Stimulated activated CD4-positive, alpha-beta T cell treated with anti-CD3 and anti-CD28 coated beads, Interleukin-15, amount 100 ng/mL, for 24 hours (primary cell): ENCODE measurements at regions not wholly inside any gene's neighbourhood (a gene's known extent, or its start where the extent isn't known, plus 50 kb on each side); places are given as distances from the start of the nearest gene placed in this dataset.

Experiments
- DNase-seq: peaks from one replicate; pipeline ENCODE4 v3.0.0-alpha.2; 2020

DNA sequence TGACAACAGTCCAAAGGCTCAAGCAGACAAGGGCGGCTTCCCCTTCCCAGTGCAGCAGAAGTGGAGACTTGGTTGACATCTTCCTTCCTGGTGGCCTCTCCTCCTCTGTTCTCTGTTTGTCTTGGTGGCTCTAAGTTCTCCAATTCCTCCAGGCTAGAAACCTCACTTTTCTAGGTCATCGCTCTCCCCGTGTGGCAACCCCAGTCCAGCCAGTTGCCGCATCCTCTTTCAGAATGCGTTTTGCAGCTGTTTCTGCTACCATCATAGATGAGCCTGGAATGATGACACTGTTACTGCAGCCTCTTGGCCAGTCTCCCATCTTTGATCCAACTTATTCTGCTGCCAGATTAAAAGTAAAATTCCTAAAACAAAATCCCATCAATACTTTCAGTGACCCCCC lies 201.5 kb downstream of the TRIM29 start:
- DNase-seq, result no peak

DNA sequence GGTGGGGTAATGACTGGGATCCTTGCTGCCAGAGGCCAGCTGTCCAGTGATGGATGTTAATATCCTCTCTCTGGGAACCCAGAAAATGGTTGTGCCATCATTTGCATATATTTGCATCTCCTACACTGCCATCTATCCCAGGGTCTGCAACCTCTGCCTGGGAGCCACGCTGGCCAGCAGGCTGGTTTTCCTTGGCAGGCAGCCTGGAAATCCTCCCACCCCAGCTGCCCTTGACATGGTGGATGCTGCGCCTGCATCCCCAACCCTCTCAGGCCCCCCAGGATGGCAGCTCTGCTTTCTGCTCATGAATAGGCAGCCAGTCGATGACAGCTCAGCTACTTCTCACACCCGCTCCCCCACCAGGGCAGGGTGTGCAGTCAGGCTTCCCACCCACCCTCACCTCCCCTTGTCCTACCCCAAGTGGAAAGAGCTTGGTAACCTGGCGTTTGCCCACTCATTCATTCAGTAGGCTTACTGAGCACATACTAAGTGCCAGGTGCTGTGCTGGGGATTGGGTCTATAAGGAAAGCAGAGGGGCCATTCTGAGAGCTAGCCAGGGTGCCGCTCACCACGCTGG lies 202.5 kb downstream of the TRIM29 start:
- no peak for DNase-seq

DNA sequence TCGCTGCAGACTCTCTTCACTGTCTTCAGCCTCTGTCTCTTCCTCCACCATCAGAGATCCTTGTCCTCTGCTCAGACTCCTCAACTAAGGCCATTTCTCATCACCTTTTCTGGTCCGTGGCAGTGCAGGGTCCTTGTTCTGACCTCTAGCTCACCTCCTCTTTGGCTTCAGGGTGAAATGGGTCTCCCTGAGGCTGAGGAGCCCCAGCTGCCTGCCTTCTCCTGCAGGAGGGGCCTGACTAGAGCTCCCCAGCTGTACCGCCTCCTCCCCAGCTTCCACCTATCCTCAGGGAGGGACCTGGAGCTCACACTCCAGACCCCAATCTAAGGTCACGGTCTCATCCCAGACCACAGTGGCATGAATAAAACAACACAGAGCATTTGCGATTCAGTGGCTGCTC lies 203.0 kb downstream of the TRIM29 start:
- no peak for DNase-seq

DNA sequence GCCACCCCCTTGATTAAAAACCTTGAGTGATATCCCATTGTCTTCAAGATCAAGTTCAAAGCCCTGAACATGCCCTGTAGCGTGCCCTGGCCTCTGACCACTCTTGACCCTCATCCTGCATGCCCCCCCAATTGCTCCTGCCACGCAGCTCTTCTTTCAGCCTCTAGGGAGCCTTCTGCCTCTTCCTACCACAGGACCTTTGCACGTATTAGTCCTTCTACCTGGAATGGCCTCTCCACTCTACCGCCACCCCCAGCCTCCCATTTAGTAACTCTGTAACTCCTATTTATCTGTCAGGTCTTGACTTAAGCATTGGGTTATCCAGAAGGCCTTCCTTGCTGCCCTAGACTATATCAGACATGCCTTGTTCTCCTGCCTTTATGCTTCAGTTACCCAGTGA lies 203.6 kb downstream of the TRIM29 start:
- no peak for DNase-seq

DNA sequence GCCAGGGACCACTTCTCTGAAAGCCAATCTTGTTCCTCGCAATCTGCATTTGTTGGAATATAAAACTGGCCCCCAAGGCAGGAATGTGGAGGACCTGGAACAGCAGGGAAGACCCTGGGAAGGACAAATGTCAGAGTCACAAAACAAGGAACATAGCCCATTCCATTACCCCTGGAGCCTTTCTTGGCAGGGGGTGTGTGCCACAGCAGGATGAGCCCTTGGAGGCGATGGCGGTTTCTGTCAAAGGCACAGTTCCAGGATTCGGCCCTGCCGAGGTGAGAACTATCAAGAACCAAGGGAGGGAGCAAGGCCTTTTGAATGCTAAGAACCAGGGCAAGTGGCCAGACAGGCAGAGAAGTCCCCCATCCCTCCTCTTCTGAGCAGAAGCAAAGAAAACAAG lies 204.3 kb downstream of the TRIM29 start:
- DNase-seq, result no peak

DNA sequence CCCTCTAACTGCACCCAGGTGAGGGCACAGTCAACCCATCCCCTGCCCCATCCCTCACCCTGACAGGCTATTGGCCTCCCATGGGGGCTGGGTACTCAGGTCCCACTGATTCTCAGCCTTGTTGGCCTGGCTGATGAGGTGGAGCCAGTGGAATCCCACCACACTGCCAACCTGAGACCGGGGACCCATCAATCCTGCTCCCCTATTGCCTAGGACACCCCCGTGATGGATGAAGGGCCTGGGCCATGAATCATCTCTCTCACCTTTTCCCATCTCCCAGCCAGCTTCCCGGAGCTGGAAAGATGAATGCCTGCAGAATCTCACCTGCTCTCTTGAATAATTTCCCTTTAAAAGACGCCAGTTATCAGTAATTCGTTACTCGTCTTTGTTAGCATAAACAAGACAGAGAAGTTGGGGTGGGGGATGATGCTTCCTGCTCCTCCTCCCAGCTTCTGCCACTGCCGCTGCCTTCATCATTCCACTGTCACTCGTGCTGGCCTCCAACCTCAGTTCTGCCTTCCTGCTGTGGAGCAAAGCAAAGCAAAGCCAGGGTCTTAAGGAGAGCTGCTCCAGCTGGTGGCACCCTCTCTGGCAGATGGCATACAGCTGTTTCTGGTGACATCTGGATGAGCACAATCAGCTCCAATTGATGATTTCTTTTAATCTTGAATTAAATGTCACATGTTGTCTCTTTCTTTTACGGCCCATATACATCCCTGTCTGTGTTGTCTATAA lies 204.0 kb upstream of the NECTIN1 start:
- no peak for DNase-seq

DNA sequence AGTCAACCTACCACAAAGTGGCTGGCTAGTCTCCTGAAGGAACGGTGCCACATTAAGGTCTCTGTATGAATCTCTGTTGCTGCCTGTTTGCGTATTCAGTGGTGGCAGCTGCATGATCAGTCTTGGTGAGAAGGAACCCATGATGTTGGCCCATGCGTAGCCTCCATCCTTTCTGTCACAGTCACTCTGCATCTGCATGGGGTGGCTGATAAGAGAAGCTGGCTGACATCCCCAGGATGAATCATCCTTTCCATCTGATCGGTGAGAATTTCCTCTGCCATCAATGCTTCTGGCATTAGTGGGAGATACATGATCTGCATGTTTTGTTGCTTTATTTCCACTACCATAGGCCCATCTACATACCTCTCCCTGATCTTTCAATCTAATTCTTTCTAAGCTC lies 199.0 kb upstream of the NECTIN1 start:
- no peak for DNase-seq

DNA sequence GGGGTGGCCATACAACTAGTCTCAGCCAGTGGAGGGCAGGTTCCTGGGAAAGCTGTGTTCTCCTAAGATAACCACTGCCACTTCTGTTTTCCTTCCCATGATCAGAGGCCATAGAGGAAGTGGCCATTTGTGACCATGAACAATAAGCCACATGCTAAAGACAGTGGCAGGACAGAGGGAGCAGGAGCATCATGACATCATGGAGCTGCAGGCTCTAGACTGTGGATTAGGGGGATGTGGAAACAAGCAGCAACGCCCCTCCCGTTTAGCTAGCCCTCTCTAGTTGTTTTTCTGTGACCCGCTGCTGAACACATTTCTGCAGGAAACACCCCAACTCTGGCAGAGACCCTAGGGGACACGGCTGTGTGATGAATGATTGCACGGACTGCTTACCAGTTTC lies 195.0 kb upstream of the NECTIN1 start:
- no peak for DNase-seq

DNA sequence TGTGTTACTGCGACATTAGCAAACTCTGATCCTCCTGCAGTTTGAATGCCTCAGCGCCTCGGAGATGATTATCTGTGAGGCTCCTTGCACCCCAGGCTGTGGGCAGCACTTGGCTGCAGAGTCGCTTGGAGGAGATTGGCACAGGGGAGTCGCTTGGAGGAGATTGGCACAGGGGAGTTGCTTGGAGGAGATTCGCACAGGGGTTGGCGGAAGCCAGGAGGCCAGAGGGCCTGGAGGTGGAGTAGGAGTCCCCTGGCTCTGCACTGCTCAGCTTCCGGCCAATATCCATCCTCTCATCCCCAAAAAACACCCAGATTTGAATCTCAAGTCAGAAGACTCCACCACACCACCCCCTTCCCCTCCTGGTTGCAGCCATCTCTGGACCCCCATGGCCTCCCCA lies 192.6 kb upstream of the NECTIN1 start:
- no peak for DNase-seq

DNA sequence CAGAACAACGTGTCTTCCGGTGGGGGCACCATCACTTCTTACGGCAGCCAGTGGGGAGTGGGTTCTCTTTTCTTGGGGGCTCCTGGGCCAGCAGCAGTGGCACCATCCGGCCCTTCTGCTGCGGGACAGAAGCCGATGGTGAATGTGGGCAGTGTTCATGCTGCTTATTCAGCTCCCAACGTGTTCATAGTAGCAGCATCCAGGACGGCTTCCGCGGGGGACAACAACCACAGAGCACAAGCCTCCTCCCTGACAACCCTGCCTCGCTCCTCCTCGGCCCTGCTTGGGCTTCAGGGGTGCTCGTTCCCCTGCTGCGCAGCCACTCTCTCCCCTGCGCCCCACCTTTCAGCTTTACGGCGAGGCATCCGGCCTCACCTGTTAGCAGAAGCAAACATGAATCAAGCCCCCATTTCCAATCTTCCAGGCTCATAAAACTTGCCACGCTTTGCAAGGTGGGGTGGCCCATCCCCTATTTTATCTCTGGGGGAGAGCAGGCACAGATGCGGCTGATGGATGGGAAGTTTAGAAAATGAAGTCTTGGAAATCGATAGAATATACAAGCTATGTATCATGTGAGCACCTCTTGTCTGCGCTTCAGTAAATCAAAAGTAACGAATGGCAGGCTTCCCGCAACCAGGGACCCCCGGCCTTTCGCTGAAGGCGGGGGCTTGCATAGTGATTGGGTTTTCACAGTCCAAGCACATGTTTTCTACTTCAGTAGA lies 191.8 kb upstream of the NECTIN1 start:
- no peak for DNase-seq

DNA sequence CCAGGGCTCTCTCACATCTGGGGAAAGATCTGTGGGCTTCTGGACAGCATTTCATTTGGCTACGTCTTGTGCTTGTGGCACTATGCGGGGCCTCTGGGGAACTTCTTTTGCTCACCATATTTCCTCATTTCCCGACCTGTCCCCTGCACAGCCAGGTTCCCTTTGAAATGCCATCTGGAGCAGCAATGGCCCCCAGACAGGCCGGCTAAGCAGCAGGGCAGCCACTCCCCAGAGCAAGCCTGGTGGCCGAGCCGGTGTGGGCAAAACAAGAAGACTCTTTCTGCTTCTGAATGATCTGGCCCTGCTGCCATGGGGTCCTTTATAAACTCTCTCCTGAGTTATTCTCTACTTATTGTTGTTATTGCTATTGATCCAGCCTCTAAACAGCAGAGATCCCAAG lies 190.7 kb upstream of the NECTIN1 start:
- DNase-seq, result no peak

DNA sequence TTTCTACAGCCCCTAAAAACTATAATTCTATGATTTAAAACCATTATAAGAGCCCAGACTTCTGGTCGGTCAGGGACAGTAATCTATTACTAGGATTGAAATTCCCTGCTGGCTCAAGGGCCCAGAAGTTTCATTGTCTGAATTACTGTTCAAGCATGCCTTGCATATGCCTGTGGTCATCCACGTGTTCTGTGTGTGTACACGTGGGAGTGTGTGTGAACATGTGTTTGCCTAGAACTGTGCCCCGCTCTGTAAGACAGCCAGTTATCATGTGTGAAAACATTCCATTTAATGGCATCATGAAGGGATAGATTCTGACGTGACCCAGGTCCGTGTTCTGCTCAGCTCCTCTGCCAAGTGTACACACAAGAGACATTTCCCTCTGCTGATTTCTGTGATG lies 189.3 kb upstream of the NECTIN1 start:
- no peak for DNase-seq

DNA sequence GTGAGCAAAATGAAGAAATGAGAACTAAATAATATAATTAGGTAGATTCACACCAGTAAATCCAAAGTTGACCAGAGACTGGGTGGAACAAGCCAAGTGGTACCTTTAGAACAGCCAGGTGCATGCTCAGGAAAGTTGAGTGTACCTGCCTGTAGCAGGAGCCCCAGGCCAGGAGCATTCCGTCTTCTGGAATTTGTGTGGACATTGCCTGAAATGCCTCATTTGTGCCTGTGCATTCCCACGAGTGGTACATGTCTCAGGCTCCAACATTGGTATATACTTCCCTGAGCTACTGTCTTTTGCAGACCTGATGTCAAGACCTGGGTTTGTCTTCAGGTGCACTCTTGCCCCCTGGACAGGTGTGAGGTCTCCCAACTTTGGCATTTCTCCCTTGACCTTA lies 187.6 kb upstream of the NECTIN1 start:
- DNase-seq, result no peak

DNA sequence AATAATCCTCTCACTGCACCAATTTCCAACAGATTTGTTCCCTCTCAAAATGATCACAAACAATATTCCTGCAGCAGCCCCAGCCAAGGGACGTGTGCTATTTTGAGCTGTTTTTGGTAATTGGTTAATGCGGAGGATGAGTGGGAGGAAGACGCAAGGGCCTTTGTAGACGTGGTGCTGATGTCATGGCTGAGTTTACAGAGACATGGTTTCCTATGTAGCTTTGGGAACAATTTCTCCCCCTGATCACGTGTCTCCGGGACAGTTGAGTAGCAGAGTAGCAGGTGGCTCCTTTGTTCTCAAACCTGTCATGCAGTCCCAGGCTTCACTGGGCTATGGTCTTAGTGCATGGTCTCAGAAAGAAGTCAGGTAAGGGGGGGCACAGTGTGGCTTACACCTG lies 183.2 kb upstream of the NECTIN1 start:
- no peak for DNase-seq

DNA sequence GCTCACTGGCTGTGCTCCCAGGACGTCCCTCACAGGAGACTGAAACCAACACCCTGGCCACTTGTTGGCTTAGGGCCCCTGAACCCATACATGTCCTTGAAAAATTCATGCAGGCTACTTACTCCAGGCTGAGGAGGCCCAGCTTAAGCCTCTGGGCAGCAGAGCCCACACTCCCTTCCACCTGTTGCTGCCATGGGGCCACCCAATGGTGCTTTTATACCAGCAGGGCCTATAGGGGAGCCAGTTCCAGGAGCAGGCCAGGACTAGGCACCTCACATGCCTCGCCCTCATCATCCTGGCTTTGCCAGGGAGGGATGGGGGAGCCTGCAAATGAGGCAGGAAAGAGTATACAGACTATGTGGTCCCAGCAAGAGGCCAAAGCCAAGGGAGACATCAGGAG lies 181.7 kb upstream of the NECTIN1 start:
- no peak for DNase-seq

DNA sequence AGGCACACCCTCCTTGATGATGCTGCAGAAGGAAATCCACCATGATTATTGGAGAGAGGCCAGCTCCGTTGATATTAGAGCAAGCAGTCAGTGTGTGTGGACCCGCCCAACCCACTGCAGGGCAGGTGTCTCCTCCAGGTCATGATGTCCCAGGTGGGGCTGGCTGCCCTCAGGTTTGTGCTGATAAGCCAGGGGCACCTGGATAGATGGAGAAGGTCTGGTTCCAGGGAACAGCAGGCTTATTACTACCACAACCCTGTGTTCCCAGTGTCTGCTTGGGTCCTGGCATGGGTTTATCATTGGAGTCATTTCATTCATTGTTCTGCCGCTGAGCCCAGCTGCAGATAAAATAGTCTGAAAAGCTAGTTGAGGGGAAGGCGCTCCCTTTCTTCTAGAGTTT lies 181.1 kb upstream of the NECTIN1 start:
- no peak for DNase-seq

DNA sequence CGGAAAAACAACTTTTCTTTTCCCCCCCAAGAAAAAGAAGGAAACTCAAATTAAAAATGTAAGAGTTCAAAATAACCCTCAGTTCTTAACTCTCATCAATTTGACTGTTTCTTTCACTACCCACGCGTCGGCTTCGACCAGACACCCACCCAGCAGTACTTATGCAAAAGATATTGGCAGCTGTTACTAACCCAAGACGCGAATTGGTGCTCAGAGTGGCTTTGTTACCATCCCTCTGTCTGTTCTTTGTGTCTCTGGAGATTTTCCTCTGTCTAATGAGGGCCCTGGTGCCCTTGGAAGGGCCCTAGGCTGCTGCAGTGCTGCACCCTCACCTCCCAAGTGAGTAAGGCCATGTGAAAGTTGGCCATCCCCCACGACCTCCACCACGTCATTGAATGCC lies 180.5 kb upstream of the NECTIN1 start:
- no peak for DNase-seq

DNA sequence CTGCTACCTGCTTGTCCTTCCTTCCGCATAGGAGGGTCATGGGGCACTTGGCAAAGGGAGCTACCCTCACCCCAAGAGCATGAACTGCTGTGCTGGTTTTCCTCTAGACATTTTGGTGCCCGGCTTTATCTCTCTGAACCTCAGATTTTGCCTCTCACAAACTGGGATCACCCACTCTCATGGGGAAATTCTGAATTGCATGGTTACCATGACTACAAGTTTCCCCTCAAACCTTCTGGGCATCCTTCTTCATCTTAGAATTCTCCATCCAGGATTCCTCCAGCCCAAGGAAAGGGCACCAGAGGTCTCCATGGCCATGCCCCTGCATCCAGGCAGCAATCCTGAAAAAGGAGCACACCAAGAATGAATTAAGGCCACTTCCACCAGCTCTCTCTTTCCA lies 180.1 kb upstream of the NECTIN1 start:
- DNase-seq, result no peak

DNA sequence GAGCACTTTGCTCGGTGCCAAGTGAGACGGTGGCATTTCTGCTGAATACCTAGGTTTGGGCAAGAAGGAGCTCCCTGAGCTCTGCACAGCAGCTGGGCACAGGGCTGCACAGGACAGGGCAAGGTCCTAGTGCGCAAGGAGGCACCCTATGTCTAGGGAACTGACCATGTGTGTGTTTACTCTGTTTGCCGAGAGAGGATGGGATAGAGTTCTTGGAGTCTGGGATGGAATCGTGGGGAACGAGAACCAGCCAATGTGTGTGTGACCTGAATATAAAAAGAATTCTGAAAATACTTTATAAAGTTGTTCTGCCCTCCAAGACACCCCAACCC lies 179.5 kb upstream of the NECTIN1 start:
- DNase-seq, result no peak

DNA sequence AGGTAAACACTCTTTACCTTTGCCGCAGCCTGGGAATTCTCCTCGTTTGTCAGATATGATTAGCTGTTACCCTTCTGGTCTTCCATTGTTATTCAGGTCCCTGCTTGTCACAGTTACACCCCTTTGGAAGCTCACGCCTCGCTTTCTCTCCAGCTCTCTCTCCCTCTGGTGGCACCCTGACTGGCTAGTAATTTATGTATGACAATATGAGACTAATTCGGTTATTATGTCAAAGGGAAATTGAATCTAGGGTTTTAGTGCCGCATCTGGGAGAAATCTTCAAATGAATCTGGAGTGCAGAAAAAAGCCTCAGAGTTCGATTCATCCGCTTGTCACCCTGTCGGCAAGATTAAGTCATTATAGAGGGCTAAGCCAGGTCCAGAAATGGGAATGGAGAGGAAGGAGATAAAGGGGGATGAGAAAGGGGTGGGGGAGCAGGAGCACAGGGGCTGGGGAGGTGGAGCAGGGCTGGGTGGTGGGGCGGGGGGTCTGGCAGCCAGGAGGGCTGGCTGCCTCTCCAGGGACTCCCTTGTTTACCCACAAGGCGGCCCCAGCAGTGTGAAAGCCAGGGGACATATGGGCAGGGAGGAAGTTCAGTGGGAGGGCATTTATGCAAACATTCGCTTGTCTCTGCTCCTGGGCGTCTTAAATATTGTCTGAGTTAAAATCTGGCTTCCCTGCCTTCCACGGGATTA lies 179.0 kb upstream of the NECTIN1 start:
- DNase-seq, result no peak

DNA sequence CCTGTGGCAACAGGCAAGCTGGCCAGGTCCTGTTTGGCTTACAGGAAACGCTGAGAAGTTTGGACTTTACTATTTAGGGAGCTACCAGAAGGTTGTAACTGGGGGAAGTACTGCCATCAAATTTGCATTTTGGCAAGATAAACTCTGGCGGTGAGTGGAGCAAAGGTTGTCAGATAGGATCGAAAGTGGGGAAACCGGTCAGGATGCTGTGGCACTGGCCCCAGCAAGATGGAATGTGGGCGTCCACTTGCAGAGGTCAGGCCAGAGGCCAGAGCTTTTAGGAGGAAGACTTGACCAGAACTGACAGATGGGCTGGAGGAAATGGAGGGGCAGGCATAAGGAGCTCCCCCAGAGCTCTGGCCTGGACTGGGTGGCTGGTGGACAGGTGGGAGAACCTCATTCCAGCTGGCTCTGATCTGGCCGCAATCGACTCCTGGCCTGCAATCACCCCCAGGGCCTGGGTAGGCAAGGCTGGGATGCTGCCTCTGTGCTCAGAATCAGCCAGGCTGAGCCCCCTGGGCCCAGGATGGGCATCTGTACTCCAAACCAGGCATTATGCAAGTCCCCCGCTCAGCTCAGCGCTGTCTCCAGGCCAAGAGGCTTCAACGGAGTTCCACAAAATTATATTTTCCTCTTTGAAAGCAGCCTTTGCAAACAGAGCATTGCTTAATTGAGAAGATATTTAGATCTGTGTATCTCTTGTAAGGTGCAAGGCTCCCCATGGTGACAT lies 178.3 kb upstream of the NECTIN1 start:
- no peak for DNase-seq

DNA sequence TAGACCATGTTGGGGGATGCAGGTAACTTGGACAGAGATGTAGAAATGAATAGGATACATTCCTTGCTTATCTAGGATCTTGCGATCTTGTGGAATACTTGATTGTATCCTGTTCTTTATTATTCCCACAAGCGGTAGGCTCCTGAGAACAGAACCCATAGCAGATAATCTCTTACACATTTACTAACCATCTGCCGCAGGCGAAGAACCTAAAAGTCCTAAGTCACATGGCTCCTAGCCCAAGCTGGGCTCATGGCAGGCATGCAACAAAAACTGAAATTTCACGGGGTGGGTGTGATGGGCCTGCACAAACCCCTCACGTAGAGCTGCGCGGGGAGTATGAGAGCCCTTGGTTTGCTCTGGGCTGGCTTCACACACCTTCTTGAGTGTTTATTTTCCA lies 177.4 kb upstream of the NECTIN1 start:
- no peak for DNase-seq

DNA sequence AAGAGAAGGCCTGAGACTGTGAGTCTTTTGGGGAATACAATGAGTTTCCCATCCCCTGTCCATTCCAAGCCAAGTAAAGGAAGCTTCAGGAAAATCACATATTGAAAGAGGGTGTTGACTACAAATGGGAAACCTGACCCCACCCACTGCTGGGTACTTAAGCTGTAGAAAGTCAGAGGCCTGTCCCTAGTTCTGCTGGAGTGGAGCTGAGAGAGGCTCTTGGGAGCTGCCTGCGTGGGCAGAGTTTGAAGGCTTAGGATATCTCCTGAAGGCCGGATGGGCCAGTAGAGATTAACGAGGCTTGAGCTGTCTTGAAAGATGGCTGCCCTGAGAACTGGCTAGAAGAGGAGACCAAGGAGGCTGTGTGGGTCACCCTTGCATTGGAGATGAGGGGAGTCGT lies 176.2 kb upstream of the NECTIN1 start:
- no peak for DNase-seq
